ENCODE measurements at regions not wholly inside any gene's neighbourhood (a gene's known extent, or its start where the extent isn't known, plus 50 kb on each side); places are given as distances from the start of the nearest gene placed in this dataset.

- H3K4me2 ChIP-seq (ENCODE audit: low read depth, low read length, poor library complexity, severe bottlenecking): no peak overlapping the region
- H3K27me3 ChIP-seq (ENCODE audit: low read length): no peaks in the 10 kb centered on the region
- no peaks in the 10 kb centered on the region for H3K9me3 ChIP-seq (ENCODE audit: insufficient read depth, low read length)
- H3K36me3 ChIP-seq (ENCODE audit: low read length): no peaks in the 10 kb centered on the region
- H3K4me3 ChIP-seq (ENCODE audit: insufficient read depth, low read length, poor library complexity, severe bottlenecking): no peak overlapping the region
- no peak overlapping the region for H3K9ac ChIP-seq (ENCODE audit: low read length)
- no peak overlapping the region for H3K27ac ChIP-seq (ENCODE audit: low read depth, low read length)
- no peaks in the 10 kb centered on the region for H3F3A ChIP-seq (ENCODE audit: insufficient read depth)
- H4K20me1 ChIP-seq (ENCODE audit: low read depth, low read length): no peaks in the 10 kb centered on the region
- TF ChIP-seq EZH2phosphoT487 (conservative IDR thresholded peaks at IDR 0.05; ENCODE audit: low read length): no peak
- TF ChIP-seq CTCF (IDR thresholded peaks at IDR 0.05; ENCODE audit: insufficient read depth, low read length, poor library complexity, severe bottlenecking): no peak
- H3K9me2 ChIP-seq (replicated peaks; ENCODE audit: insufficient read depth, low read length): no peaks in the 10 kb centered on the region
- H2AFZ ChIP-seq (ENCODE audit: low read depth, low read length, severe bottlenecking): no peak overlapping the region
- H3K79me2 ChIP-seq (ENCODE audit: insufficient read depth, low read length): no peaks in the 10 kb centered on the region
Observed at GRCh38 chr11:28673691-28674432, 565.7 kb downstream of the METTL15 start.

- no peak overlapping the region for H3K4me3 ChIP-seq (ENCODE audit: insufficient read depth, low read length, poor library complexity, severe bottlenecking)
- H3K79me2 ChIP-seq (ENCODE audit: insufficient read depth, low read length): no peaks in the 10 kb centered on the region
- no peak overlapping the region for H3K9ac ChIP-seq (ENCODE audit: low read length)
- no peak overlapping the region for H3K27ac ChIP-seq (ENCODE audit: low read depth, low read length)
- no peaks in the 10 kb centered on the region for H3F3A ChIP-seq (ENCODE audit: insufficient read depth)
- no peaks in the 10 kb centered on the region for H3K27me3 ChIP-seq (ENCODE audit: low read length)
- H3K36me3 ChIP-seq (ENCODE audit: low read length): no peaks in the 10 kb centered on the region
- TF ChIP-seq CTCF (IDR thresholded peaks at IDR 0.05; ENCODE audit: insufficient read depth, low read length, poor library complexity, severe bottlenecking): no peak
- no peak for TF ChIP-seq EZH2phosphoT487 (conservative IDR thresholded peaks at IDR 0.05; ENCODE audit: low read length)
- no peaks in the 10 kb centered on the region for H3K9me2 ChIP-seq (replicated peaks; ENCODE audit: insufficient read depth, low read length)
- no peak overlapping the region for H2AFZ ChIP-seq (ENCODE audit: low read depth, low read length, severe bottlenecking)
- no peaks in the 10 kb centered on the region for H3K9me3 ChIP-seq (ENCODE audit: insufficient read depth, low read length)
- H3K4me2 ChIP-seq (ENCODE audit: low read depth, low read length, poor library complexity, severe bottlenecking): no peak overlapping the region
- no peaks in the 10 kb centered on the region for H4K20me1 ChIP-seq (ENCODE audit: low read depth, low read length)
Observed at GRCh38 chr11:28671274-28671673, 563.1 kb downstream of the METTL15 start.

DNA sequence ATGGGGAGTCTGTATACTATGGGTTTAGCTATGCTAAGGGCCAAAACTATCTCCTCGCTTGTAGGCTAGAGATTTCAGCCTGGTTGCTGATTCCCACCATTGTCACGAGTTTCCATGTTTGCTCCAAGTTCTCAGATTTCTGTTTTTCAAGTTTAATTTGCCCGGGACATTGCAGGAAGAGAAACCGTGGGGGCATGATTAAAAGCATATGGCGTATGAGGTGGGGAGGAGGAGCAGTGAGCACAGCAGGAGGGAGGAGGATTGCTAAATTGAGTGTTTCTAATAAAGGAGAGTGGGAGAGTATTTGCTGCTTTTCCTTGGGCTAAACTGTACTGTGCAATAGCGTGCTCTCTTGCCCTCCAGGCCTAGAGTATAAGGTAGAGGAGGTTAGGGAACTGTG lies 558.4 kb downstream of the METTL15 start:
- Histone ChIP-seq H3K4me3 (ENCODE audit: insufficient read depth, low read length, poor library complexity, severe bottlenecking) (no peak overlapping the region), H3K27ac (ENCODE audit: low read depth, low read length) (no peak overlapping the region), H3K9ac (ENCODE audit: low read length) (no peak overlapping the region), H3F3A (ENCODE audit: insufficient read depth) (no peaks in the 10 kb centered on the region), H3K27me3 (ENCODE audit: low read length) (no peaks in the 10 kb centered on the region), H4K20me1 (ENCODE audit: low read depth, low read length) (no peaks in the 10 kb centered on the region), H3K4me2 (ENCODE audit: low read depth, low read length, poor library complexity, severe bottlenecking) (no peak overlapping the region), H3K36me3 (ENCODE audit: low read length) (no peaks in the 10 kb centered on the region), H2AFZ (ENCODE audit: low read depth, low read length, severe bottlenecking) (no peak overlapping the region), H3K9me2 (replicated peaks; ENCODE audit: insufficient read depth, low read length) (no peaks in the 10 kb centered on the region), H3K79me2 (ENCODE audit: insufficient read depth, low read length) (no peaks in the 10 kb centered on the region), H3K9me3 (ENCODE audit: insufficient read depth, low read length) (no peaks in the 10 kb centered on the region)
- TF ChIP-seq EZH2phosphoT487 (conservative IDR thresholded peaks at IDR 0.05; ENCODE audit: low read length): no peak
- no peak for TF ChIP-seq CTCF (IDR thresholded peaks at IDR 0.05; ENCODE audit: insufficient read depth, low read length, poor library complexity, severe bottlenecking)

All from SU-DHL-6 (cell line).